SK-N-SH treated with all-trans-retinoic acid at 6 μM for 48 hours (cell line): ENCODE measurements at regions not wholly inside any gene's neighbourhood (a gene's known extent, or its start where the extent isn't known, plus 50 kb on each side); places are given as distances from the start of the nearest gene placed in this dataset.

Source experiments
- ATAC-seq: fragments of 200-7000 bp; cut with Tn5 transposase; 3 replicates; pipeline ENCODE4 v1.9.1; 2020; ENCODE audit warnings: mild to moderate bottlenecking, moderate library complexity
- ARNTL ChIP-seq: fragments of 450-650 bp; formaldehyde crosslinking; IDR thresholded peaks from 2 replicates; pipeline ENCODE4 v1.5.0; 2020; ENCODE audit warnings: low read depth, mild to moderate bottlenecking, moderate library complexity, borderline replicate concordance
- BACH2 ChIP-seq: fragments of 250-450 bp; sonication (Bioruptor Pico); IDR thresholded peaks from 2 replicates; pipeline ENCODE4 v1.9.0; 2021; ENCODE audit warnings: mild to moderate bottlenecking, borderline replicate concordance
- CREB5 ChIP-seq: fragments of 250-450 bp; sonication (Bioruptor Pico); IDR thresholded peaks from 2 replicates; pipeline ENCODE4 v1.5.1; 2020; ENCODE audit warnings: low read depth, mild to moderate bottlenecking, moderate library complexity
- CSDC2 ChIP-seq: fragments of 250-450 bp; sonication (Bioruptor Pico); IDR thresholded peaks from 2 replicates; pipeline ENCODE4 v1.5.0; 2020; ENCODE audit warnings: mild to moderate bottlenecking, moderate library complexity
- CSRNP3 ChIP-seq: fragments of 250-450 bp; sonication (Bioruptor Pico); IDR thresholded peaks from 2 replicates; pipeline ENCODE4 v1.5.1; 2021; ENCODE audit warnings: mild to moderate bottlenecking, moderate library complexity
- ESRRG ChIP-seq: fragments of 250-450 bp; sonication (Bioruptor Pico); IDR thresholded peaks from 2 replicates; pipeline ENCODE4 v1.6.1; 2021; ENCODE audit warnings: mild to moderate bottlenecking
- GLIS3 ChIP-seq: fragments of 250-450 bp; sonication (Bioruptor Pico); IDR thresholded peaks from 2 replicates; pipeline ENCODE4 v1.5.0; 2020; ENCODE audit warnings: mild to moderate bottlenecking, moderate library complexity
- ISL1 ChIP-seq: fragments of 250-450 bp; sonication (Bioruptor Pico); IDR thresholded peaks from 2 replicates; pipeline ENCODE4 v2.1.2; 2022; ENCODE audit warnings: mild to moderate bottlenecking, moderate library complexity
- OSR1 ChIP-seq: fragments of 250-450 bp; sonication (Bioruptor Pico); IDR thresholded peaks from 2 replicates; pipeline ENCODE4 v1.8.0; 2022; ENCODE audit warnings: moderate library complexity, mild to moderate bottlenecking, inconsistent platforms
- PPARA ChIP-seq: fragments of 250-450 bp; sonication (Bioruptor Pico); IDR thresholded peaks from 2 replicates; pipeline ENCODE4 v1.5.0; 2020; ENCODE audit warnings: mild to moderate bottlenecking, borderline replicate concordance
- RARB ChIP-seq: fragments of 250-450 bp; sonication (Bioruptor Pico); IDR thresholded peaks from 2 replicates; pipeline ENCODE4 v1.8.0; 2021; ENCODE audit warnings: mild to moderate bottlenecking, moderate library complexity
- SNAI2 ChIP-seq: fragments of 250-450 bp; sonication (Bioruptor Pico); IDR thresholded peaks from 2 replicates; pipeline ENCODE4 v1.5.0; 2020; ENCODE audit warnings: mild to moderate bottlenecking, moderate library complexity
- TCF4 ChIP-seq: fragments of 250-450 bp; sonication (Bioruptor Pico); IDR thresholded peaks from 2 replicates; pipeline ENCODE4 v1.8.0; 2021; ENCODE audit warnings: mild to moderate bottlenecking, moderate library complexity, borderline replicate concordance
- TOX ChIP-seq: fragments of 250-450 bp; sonication (Bioruptor Pico); IDR thresholded peaks from 2 replicates; pipeline ENCODE4 v1.8.0; 2021; ENCODE audit warnings: mild to moderate bottlenecking, moderate library complexity, borderline replicate concordance
- ZC3H10 ChIP-seq: fragments of 250-450 bp; sonication (Bioruptor Pico); IDR thresholded peaks from 2 replicates; pipeline ENCODE4 v1.5.1; 2021; ENCODE audit warnings: mild to moderate bottlenecking, moderate library complexity
- ZFP3 ChIP-seq: fragments of 250-450 bp; sonication (Bioruptor Pico); IDR thresholded peaks from 2 replicates; pipeline ENCODE4 v1.5.0; 2020; ENCODE audit warnings: mild to moderate bottlenecking, moderate library complexity
- ZFP30 ChIP-seq: fragments of 450-650 bp; formaldehyde crosslinking; IDR thresholded peaks from 2 replicates; pipeline ENCODE4 v1.5.0; 2022; ENCODE audit warnings: mild to moderate bottlenecking, moderate library complexity
- ZNF565 ChIP-seq: fragments of 450-650 bp; formaldehyde crosslinking; conservative IDR thresholded peaks from 2 replicates; pipeline ENCODE4 v1.5.0; 2020; ENCODE audit warnings: low read depth, mild to moderate bottlenecking, moderate library complexity
- ZNF70 ChIP-seq: fragments of 450-650 bp; formaldehyde crosslinking; IDR thresholded peaks from 2 replicates; pipeline ENCODE4 v1.5.0; 2020; ENCODE audit warnings: mild to moderate bottlenecking, moderate library complexity
- ZNF8 ChIP-seq: fragments of 450-650 bp; formaldehyde crosslinking; IDR thresholded peaks from 2 replicates; pipeline ENCODE4 v1.5.0; 2020; ENCODE audit warnings: mild to moderate bottlenecking, moderate library complexity
- TF ChIP-seq, protein P1 (sequence below): fragments of 250-450 bp; sonication (Bioruptor Pico); IDR thresholded peaks from 2 replicates; pipeline ENCODE4 v1.5.0; 2020; ENCODE audit warnings: mild to moderate bottlenecking, moderate library complexity
- TF ChIP-seq, protein P2 (sequence below): fragments of 250-450 bp; sonication (Bioruptor Pico); IDR thresholded peaks from 2 replicates; pipeline ENCODE4 v1.8.0; 2020; ENCODE audit warnings: mild to moderate bottlenecking, moderate library complexity, borderline replicate concordance

DNA sequence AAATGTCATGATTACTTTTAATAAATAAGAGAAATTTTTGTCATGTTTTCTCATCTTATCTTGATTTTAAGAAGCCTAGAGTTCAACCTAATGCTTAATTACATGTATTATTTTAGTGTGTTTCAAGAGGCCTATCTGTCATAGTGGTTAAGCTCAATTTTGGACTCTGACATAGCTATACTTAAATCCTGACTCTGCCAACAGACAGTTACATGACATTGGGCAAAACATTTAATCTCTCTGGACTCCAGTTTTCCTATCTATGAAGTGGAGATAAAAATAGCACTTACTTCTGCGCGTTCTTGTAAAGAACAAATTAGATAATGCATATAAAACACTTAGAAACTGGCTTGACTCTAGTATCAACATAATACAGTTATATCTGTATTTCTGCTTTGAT lies 417.8 kb downstream of the MRPL39 start:
- ATAC-seq, result no peak
- no peak for TF ChIP-seq SNAI2 (CRISPR knock-in tag)

DNA sequence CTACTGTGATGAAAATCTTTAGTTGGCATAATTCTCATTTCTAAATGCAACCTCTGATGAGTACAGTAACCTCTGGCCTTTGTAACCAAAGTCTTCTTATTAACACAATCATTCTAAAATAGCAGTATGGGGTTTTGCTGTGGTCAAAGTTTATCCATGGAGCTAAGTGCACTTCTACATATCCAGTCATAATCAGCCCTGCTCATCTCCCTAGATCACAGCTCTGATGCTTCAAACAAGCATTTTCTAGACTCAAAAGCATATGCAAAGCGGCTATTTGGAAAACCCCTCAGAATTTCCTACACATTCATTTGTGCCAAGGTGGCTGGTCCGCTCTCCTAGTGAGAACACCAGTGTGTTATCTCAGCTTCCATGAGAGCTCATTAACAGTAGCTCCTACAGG lies 418.6 kb downstream of the MRPL39 start:
- no peak for TF ChIP-seq ZFP30
- TF ChIP-seq ISL1, result no peak
- TF ChIP-seq CREB5 (CRISPR knock-in tag), result no peak
- no peak for TF ChIP-seq OSR1 (CRISPR knock-in tag)
- no peak for TF ChIP-seq TOX (CRISPR knock-in tag)
- no peak for TF ChIP-seq ESRRG (CRISPR knock-in tag)
- no peak for TF ChIP-seq CSDC2 (CRISPR knock-in tag)
- TF ChIP-seq SNAI2 (CRISPR knock-in tag), result no peak
- TF ChIP-seq RARB, result no peak
- TF ChIP-seq BACH2, result no peak
- TF ChIP-seq, protein P1, sequence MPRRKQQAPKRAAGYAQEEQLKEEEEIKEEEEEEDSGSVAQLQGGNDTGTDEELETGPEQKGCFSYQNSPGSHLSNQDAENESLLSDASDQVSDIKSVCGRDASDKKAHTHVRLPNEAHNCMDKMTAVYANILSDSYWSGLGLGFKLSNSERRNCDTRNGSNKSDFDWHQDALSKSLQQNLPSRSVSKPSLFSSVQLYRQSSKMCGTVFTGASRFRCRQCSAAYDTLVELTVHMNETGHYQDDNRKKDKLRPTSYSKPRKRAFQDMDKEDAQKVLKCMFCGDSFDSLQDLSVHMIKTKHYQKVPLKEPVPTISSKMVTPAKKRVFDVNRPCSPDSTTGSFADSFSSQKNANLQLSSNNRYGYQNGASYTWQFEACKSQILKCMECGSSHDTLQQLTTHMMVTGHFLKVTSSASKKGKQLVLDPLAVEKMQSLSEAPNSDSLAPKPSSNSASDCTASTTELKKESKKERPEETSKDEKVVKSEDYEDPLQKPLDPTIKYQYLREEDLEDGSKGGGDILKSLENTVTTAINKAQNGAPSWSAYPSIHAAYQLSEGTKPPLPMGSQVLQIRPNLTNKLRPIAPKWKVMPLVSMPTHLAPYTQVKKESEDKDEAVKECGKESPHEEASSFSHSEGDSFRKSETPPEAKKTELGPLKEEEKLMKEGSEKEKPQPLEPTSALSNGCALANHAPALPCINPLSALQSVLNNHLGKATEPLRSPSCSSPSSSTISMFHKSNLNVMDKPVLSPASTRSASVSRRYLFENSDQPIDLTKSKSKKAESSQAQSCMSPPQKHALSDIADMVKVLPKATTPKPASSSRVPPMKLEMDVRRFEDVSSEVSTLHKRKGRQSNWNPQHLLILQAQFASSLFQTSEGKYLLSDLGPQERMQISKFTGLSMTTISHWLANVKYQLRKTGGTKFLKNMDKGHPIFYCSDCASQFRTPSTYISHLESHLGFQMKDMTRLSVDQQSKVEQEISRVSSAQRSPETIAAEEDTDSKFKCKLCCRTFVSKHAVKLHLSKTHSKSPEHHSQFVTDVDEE (CRISPR knock-in tag), result no peak
- TF ChIP-seq ZNF565, result no peak
- TF ChIP-seq ZFP3, result no peak
- TF ChIP-seq ZC3H10, result no peak
- TF ChIP-seq ARNTL (CRISPR knock-in tag), result no peak
- ATAC-seq, result no peak

GRCh38 chr21:25186273-25186672 lies 421.0 kb downstream of the MRPL39 start:
- TF ChIP-seq TCF4 (no peak), ZFP3 (no peak), CSRNP3 (no peak), ZNF70 (CRISPR knock-in tag) (no peak), GLIS3 (CRISPR knock-in tag) (no peak), ARNTL (CRISPR knock-in tag) (no peak), SNAI2 (CRISPR knock-in tag) (no peak), TOX (CRISPR knock-in tag) (no peak), ESRRG (CRISPR knock-in tag) (no peak), CSDC2 (CRISPR knock-in tag) (no peak)
- TF ChIP-seq, protein P1 (CRISPR knock-in tag), result no peak
- TF ChIP-seq, protein P2, sequence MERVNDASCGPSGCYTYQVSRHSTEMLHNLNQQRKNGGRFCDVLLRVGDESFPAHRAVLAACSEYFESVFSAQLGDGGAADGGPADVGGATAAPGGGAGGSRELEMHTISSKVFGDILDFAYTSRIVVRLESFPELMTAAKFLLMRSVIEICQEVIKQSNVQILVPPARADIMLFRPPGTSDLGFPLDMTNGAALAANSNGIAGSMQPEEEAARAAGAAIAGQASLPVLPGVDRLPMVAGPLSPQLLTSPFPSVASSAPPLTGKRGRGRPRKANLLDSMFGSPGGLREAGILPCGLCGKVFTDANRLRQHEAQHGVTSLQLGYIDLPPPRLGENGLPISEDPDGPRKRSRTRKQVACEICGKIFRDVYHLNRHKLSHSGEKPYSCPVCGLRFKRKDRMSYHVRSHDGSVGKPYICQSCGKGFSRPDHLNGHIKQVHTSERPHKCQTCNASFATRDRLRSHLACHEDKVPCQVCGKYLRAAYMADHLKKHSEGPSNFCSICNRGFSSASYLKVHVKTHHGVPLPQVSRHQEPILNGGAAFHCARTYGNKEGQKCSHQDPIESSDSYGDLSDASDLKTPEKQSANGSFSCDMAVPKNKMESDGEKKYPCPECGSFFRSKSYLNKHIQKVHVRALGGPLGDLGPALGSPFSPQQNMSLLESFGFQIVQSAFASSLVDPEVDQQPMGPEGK, result no peak
- no peak for ATAC-seq

- ATAC-seq, result no peak
- TF ChIP-seq ZFP3 (no peak), CSDC2 (CRISPR knock-in tag) (no peak), CSRNP3 (no peak), BACH2 (no peak), PPARA (CRISPR knock-in tag) (no peak), ESRRG (CRISPR knock-in tag) (no peak), GLIS3 (CRISPR knock-in tag) (no peak), ZFP30 (no peak), ARNTL (CRISPR knock-in tag) (no peak), ZNF70 (CRISPR knock-in tag) (no peak), ZNF565 (no peak), ZNF8 (CRISPR knock-in tag) (no peak)
- TF ChIP-seq, protein P1 (CRISPR knock-in tag), result no peak
- TF ChIP-seq, all 23 proteins: peak for 0
Measured at GRCh38 chr21:25183577-25183976, 423.7 kb downstream of the MRPL39 start.
